Cardiac fibroblast (primary cell): ENCODE measurements at regions not wholly inside any gene's neighbourhood (a gene's known extent, or its start where the extent isn't known, plus 50 kb on each side); places are given as distances from the start of the nearest gene placed in this dataset.
A peak's percentile ranks its signal among the peaks of the same experiment; 100 is the strongest.

Source experiments
- DNase-seq, 2 donors: peaks; one replicate each; pipeline versions ENCODE4 v3.0.0 to v3.0.0-alpha.2; 2010; ENCODE audit warnings: low read depth in 2 of 2
- H3K4me3 ChIP-seq, 2 donors: replicated peaks in 1 of 2; 1 replicate in 1 of 2; 2 replicates in 1 of 2; pipeline ENCODE4 v1.5.1; 2011; ENCODE audit warnings: low read depth in 2 of 2, low read length in 2 of 2, mild to moderate bottlenecking in 2 of 2, moderate library complexity in 1 of 2
- CTCF ChIP-seq: IDR thresholded peaks from one replicate; pipeline ENCODE4 v1.5.1; 2011; ENCODE audit warnings: low read depth, mild to moderate bottlenecking, low read length, inconsistent platforms

GRCh38 chr4:165714650-165715049 is 158.4 kb upstream of the TLL1 start:
- TF ChIP-seq CTCF: no peak
- no peak overlapping the region for H3K4me3 ChIP-seq
- DNase-seq: no peak

GRCh38 chr4:165715211-165715610 is 157.8 kb upstream of the TLL1 start:
- no peak for TF ChIP-seq CTCF
- DNase-seq: no peak

GRCh38 chr4:165715989-165716388 is 157.0 kb upstream of the TLL1 start:
- no peak for TF ChIP-seq CTCF
- no peak overlapping the region for H3K4me3 ChIP-seq
- peak; percentile 31 to 66 for DNase-seq

More at GRCh38 chr4:165715211-165715610, 157.8 kb upstream of the TLL1 start:
- no peak overlapping the region for H3K4me3 ChIP-seq

- DNase-seq: peak in 1 of 2 donors; percentile 31
- no peak for TF ChIP-seq CTCF
- H3K4me3 ChIP-seq: no peak overlapping the region
These were observed 156.6 kb upstream of the TLL1 start for GRCh38 chr4:165716472-165716871.

- no peak for TF ChIP-seq CTCF
- no peak for DNase-seq
- no peak overlapping the region for H3K4me3 ChIP-seq
These were observed 154.4 kb upstream of the TLL1 start for GRCh38 chr4:165718660-165719059.

- no peak for TF ChIP-seq CTCF
- no peak overlapping the region for H3K4me3 ChIP-seq
- peak in 1 of 2 donors; percentile 11 for DNase-seq
These were observed 152.5 kb upstream of the TLL1 start for GRCh38 chr4:165720411-165721082.

- DNase-seq: no peak
- no peak overlapping the region for H3K4me3 ChIP-seq
- TF ChIP-seq CTCF: no peak
These were observed 151.2 kb upstream of the TLL1 start for GRCh38 chr4:165721815-165722214.
